ENCODE measurements at regions not wholly inside any gene's neighbourhood (a gene's known extent, or its start where the extent isn't known, plus 50 kb on each side); places are given as distances from the start of the nearest gene placed in this dataset.

GRCh38 chr2:204265681-204266181, 279.5 kb upstream of the PARD3B start (continued):
- TF ChIP-seq TRIM24 (CRISPR knock-in tag; IDR thresholded peaks at IDR 0.05): no peak

- H3K79me2 ChIP-seq (ENCODE audit: insufficient read depth, low read length): no peaks in the 10 kb centered on the region
- no peak overlapping the region for H3K4me2 ChIP-seq (ENCODE audit: low read depth, low read length)
- no peak for ATAC-seq
- WGBS (ENCODE audit: low lambda C conversion rate): 68% methylated on average over 5 of the region's 5 CpGs
- no peak overlapping the region for H3K27ac ChIP-seq (ENCODE audit: extremely low read length, insufficient read depth, low read length)
- no peaks in the 10 kb centered on the region for H3K4me1 ChIP-seq (ENCODE audit: insufficient read depth, low read length)
- H3K9ac ChIP-seq (ENCODE audit: insufficient read depth, low read depth, low read length): no peak overlapping the region
- ChIA-PET CTCF (ENCODE audit: low intra/inter-chr PET ratio, low total read pairs) (no interaction called here), POLR2A (no interaction called here)
- TF ChIP-seq ONECUT2 (CRISPR knock-in tag; IDR thresholded peaks at IDR 0.05) (no peak), STAG1 (CRISPR knock-in tag; IDR thresholded peaks at IDR 0.05) (peak; percentile 40)
- intact Hi-C loops (cut with micrococcal nuclease; ENCODE audit: unreplicated experiment): no loop called here
- H3K36me3 ChIP-seq (replicated peaks in 1 of 2; ENCODE audit: control insufficient read depth in 1 of 2, insufficient read depth in 2 of 2, low read length in 2 of 2): no peaks in the 10 kb centered on the region
- BruUV-seq (replicated peaks): no TSS peak
- no peak overlapping the region for H3K4me3 ChIP-seq (replicated peaks in 1 of 3; ENCODE audit: insufficient read depth in 1 of 3, low read depth in 2 of 3, low read length in 3 of 3)
- DNase-seq (ENCODE audit: low spot score): no peak
- in situ Hi-C loops (cut with HindIII; ENCODE audit: extremely low pct_ligation_motif_present, low pct_unique_long_range_greater_than_20kb): no loop called here
- H4K20me1 ChIP-seq (ENCODE audit: insufficient read depth, low read length): no peaks in the 10 kb centered on the region
- H2AFZ ChIP-seq (ENCODE audit: low read length): no peak overlapping the region
- H3K27me3 ChIP-seq (ENCODE audit: control insufficient read depth in 1 of 2, insufficient read depth in 2 of 2, low read length in 2 of 2): no peaks in the 10 kb centered on the region
- no peaks in the 10 kb centered on the region for H3K9me3 ChIP-seq (ENCODE audit: low read length)
- no peak for FAIRE-seq
Measured at GRCh38 chr2:204268458-204268857, 276.8 kb upstream of the PARD3B start.

GRCh38 chr2:204268971-204269370, 276.3 kb upstream of the PARD3B start:
- BruUV-seq (replicated peaks): no TSS peak
- no peak for FAIRE-seq
- in situ Hi-C loops (cut with HindIII; ENCODE audit: extremely low pct_ligation_motif_present, low pct_unique_long_range_greater_than_20kb): no loop called here

More at GRCh38 chr2:204268971-204269370, 276.3 kb upstream of the PARD3B start:
- DNase-seq (ENCODE audit: low spot score) (no peak), ATAC-seq (no peak)
- CTCF ChIA-PET (ENCODE audit: low intra/inter-chr PET ratio, low total read pairs): no interaction called here
- H3K79me2 ChIP-seq (ENCODE audit: insufficient read depth, low read length): no peaks in the 10 kb centered on the region
- H3K4me2 ChIP-seq (ENCODE audit: low read depth, low read length): no peak overlapping the region
- no peak overlapping the region for H2AFZ ChIP-seq (ENCODE audit: low read length)
- no peak overlapping the region for H3K27ac ChIP-seq (ENCODE audit: extremely low read length, insufficient read depth, low read length)
- H4K20me1 ChIP-seq (ENCODE audit: insufficient read depth, low read length): no peaks in the 10 kb centered on the region
- no peak for TF ChIP-seq HOXA7 (CRISPR knock-in tag; IDR thresholded peaks at IDR 0.05)
- TF ChIP-seq NFATC3 (CRISPR knock-in tag; IDR thresholded peaks at IDR 0.05): no peak
- TF ChIP-seq ZNF709 (CRISPR knock-in tag; IDR thresholded peaks at IDR 0.05): no peak
- intact Hi-C loops (cut with micrococcal nuclease; ENCODE audit: unreplicated experiment): no loop called here
- H3K27me3 ChIP-seq (ENCODE audit: control insufficient read depth in 1 of 2, insufficient read depth in 2 of 2, low read length in 2 of 2): no peaks in the 10 kb centered on the region
- H3K9me3 ChIP-seq (ENCODE audit: low read length): no peaks in the 10 kb centered on the region
- no peak overlapping the region for H3K4me3 ChIP-seq (replicated peaks in 1 of 3; ENCODE audit: insufficient read depth in 1 of 3, low read depth in 2 of 3, low read length in 3 of 3)
- POLR2A ChIA-PET: no interaction called here
- H3K4me1 ChIP-seq (ENCODE audit: insufficient read depth, low read length): no peaks in the 10 kb centered on the region
- 8% methylated on average over 3 of the region's 3 CpGs for WGBS (ENCODE audit: low lambda C conversion rate)
- no peaks in the 10 kb centered on the region for H3K36me3 ChIP-seq (replicated peaks in 1 of 2; ENCODE audit: control insufficient read depth in 1 of 2, insufficient read depth in 2 of 2, low read length in 2 of 2)
- no peak overlapping the region for H3K9ac ChIP-seq (ENCODE audit: insufficient read depth, low read depth, low read length)
